Stimulated activated naive CD4-positive, alpha-beta T cell treated with Interleukin-2 at 50 U/mL for 16 hours (primary cell): ENCODE measurements at regions not wholly inside any gene's neighbourhood (a gene's known extent, or its start where the extent isn't known, plus 50 kb on each side); places are given as distances from the start of the nearest gene placed in this dataset.

Experiments used
- DNase-seq: peaks from one replicate; lab custom pipeline; 2025; lab: John Stamatoyannopoulos, UW

- no peak for DNase-seq
Observed at GRCh38 chr2:122114421-122114820, 359.0 kb downstream of the TSN start.

GRCh38 chr2:122117371-122117770, 361.9 kb downstream of the TSN start:
- no peak for DNase-seq

GRCh38 chr2:122129399-122129798, 373.9 kb downstream of the TSN start:
- no peak for DNase-seq

- no peak for DNase-seq
Observed at GRCh38 chr2:122132147-122132691, 376.8 kb downstream of the TSN start.

- no peak for DNase-seq
Observed at GRCh38 chr2:122135021-122135937, 379.8 kb downstream of the TSN start.

- no peak for DNase-seq
Observed at GRCh38 chr2:122136056-122136455, 380.6 kb downstream of the TSN start.

GRCh38 chr2:122138561-122138960, 383.1 kb downstream of the TSN start:
- no peak for DNase-seq

GRCh38 chr2:122139739-122140420, 384.4 kb downstream of the TSN start:
- no peak for DNase-seq

GRCh38 chr2:122144884-122145283, 389.4 kb downstream of the TSN start:
- no peak for DNase-seq

GRCh38 chr2:122145856-122146255, 390.4 kb downstream of the TSN start:
- no peak for DNase-seq

- DNase-seq = no peak
Observed at GRCh38 chr2:122148128-122148767, 392.8 kb downstream of the TSN start.

- DNase-seq = no peak
Observed at GRCh38 chr2:122150524-122151280, 395.3 kb downstream of the TSN start.

GRCh38 chr2:122152571-122152970, 397.1 kb downstream of the TSN start:
- DNase-seq = no peak

GRCh38 chr2:122156176-122156890, 400.9 kb downstream of the TSN start:
- no peak for DNase-seq

- no peak for DNase-seq
Observed at GRCh38 chr2:122157158-122157557, 401.7 kb downstream of the TSN start.

- no peak for DNase-seq
Observed at GRCh38 chr2:122163617-122164016, 408.2 kb downstream of the TSN start.

- DNase-seq = no peak
Observed at GRCh38 chr2:122164964-122165363, 409.5 kb downstream of the TSN start.

- DNase-seq = no peak
Observed at GRCh38 chr2:122166820-122167219, 411.4 kb downstream of the TSN start.

- DNase-seq = no peak
Observed at GRCh38 chr2:122167515-122167914, 412.1 kb downstream of the TSN start.

GRCh38 chr2:122168799-122169198, 413.3 kb downstream of the TSN start:
- DNase-seq = no peak

GRCh38 chr2:122172812-122173211, 417.4 kb downstream of the TSN start:
- no peak for DNase-seq
